ENCODE measurements at regions not wholly inside any gene's neighbourhood (a gene's known extent, or its start where the extent isn't known, plus 50 kb on each side); places are given as distances from the start of the nearest gene placed in this dataset.
A peak's percentile ranks its signal among the peaks of the same experiment; 100 is the strongest.

- Histone ChIP-seq H3K36me3 (ENCODE audit: control insufficient read depth in 2 of 4, insufficient read depth in 4 of 4, low read length in 3 of 4) (no peaks in the 10 kb centered on the region), H4K20me1 (replicated peaks in 1 of 2; ENCODE audit: control insufficient read depth in 1 of 2, insufficient read depth in 2 of 2, low read length in 2 of 2) (no peaks in the 10 kb centered on the region), H2AK5ac (ENCODE audit: low read depth, low read length) (no peak overlapping the region), H3K23ac (ENCODE audit: insufficient read length) (no peak overlapping the region), H3K18ac (ENCODE audit: extremely low read depth, low read length) (no peak overlapping the region), H4K8ac (ENCODE audit: extremely low read depth, insufficient read depth, low read length) (no peak overlapping the region), H3K4me1 (replicated peaks in 1 of 4; ENCODE audit: control insufficient read depth in 3 of 4, insufficient read depth in 4 of 4, low read length in 3 of 4) (no peaks in the 10 kb centered on the region; a peak in 1 of 7 replicates), H3K79me2 (ENCODE audit: control insufficient read depth in 1 of 2, insufficient read depth in 2 of 2, low read length in 2 of 2) (no peaks in the 10 kb centered on the region), H2BK5ac (ENCODE audit: low read depth, low read length) (no peak overlapping the region), H2BK20ac (ENCODE audit: low read length) (no peak overlapping the region), H3K27me3 (replicated peaks in 1 of 4; ENCODE audit: control insufficient read depth in 3 of 4, extremely low read depth in 1 of 4, insufficient read depth in 3 of 4, low read length in 3 of 4) (no peaks in the 10 kb centered on the region), H3K27ac (ENCODE audit: low read depth, low read length) (no peak overlapping the region), H3K79me1 (ENCODE audit: low read depth, low read length) (no peaks in the 10 kb centered on the region), H3K9me3 (ENCODE audit: insufficient read depth in 2 of 2, low read depth in 1 of 2, low read length in 1 of 2) (peaks cover 0 to 10% of the 10 kb centered on the region in 2 experiments; a peak in 2 of 4 replicates), H2AFZ (ENCODE audit: low read length) (no peak overlapping the region), H2BK15ac (ENCODE audit: low read length) (no peak overlapping the region), H3K56ac (replicated peaks; ENCODE audit: insufficient read length, low read depth, low read length) (no peak overlapping the region), H3K14ac (ENCODE audit: insufficient read length) (no peak overlapping the region), H3K4ac (replicated peaks; ENCODE audit: insufficient read length, low read depth, low read length) (no peak overlapping the region), H2BK120ac (replicated peaks; ENCODE audit: low read depth, low read length) (no peak overlapping the region), H3K4me2 (ENCODE audit: insufficient read depth in 1 of 2, low read depth in 2 of 2, low read length in 2 of 2) (peak overlapping the region in 1 of 2 experiments; percentile 28; a peak in 1 of 4 replicates), H3K23me2 (ENCODE audit: low read depth, low read length) (no peaks in the 10 kb centered on the region), H2BK12ac (ENCODE audit: low read depth, low read length) (no peak overlapping the region), H4K5ac (ENCODE audit: insufficient read length, low read depth, low read length) (no peak overlapping the region), H3K4me3 (ENCODE audit: extremely low read depth in 1 of 4, insufficient read depth in 2 of 4, low read depth in 3 of 4, low read length in 4 of 4) (no peak overlapping the region), H3K9ac (replicated peaks in 1 of 4; ENCODE audit: extremely low read depth in 1 of 4, low read depth in 3 of 4, low read length in 3 of 4) (no peak overlapping the region), H4K91ac (replicated peaks; ENCODE audit: insufficient read length, low read length) (no peak overlapping the region)
- POLR2A ChIA-PET (ENCODE audit: partially characterized antibody): interaction anchor here (0.6 kb wide), 1 partner anchor 139 kb away, joined by 3 read pairs; the partner anchor contains the start of gene IRS4
- TF ChIP-seq RFX5 (IDR thresholded peaks at IDR 0.05; ENCODE audit: borderline replicate concordance, low read depth, low read length) (no peak), USF2 (IDR thresholded peaks at IDR 0.05; ENCODE audit: low read length) (no peak), YY1 (IDR thresholded peaks at IDR 0.05; ENCODE audit: low read depth, low read length) (no peak), PHF8 (conservative IDR thresholded peaks at IDR 0.05; ENCODE audit: low read depth, low read length) (no peak)
- FAIRE-seq (no peak), DNase-seq (ENCODE audit: low read depth in 1 of 2, low spot score in 2 of 2) (no peak)
- CTCF ChIA-PET (ENCODE audit: partially characterized antibody): no interaction called here
These were observed 139.2 kb upstream of the IRS4 start for GRCh38 chrX:108875548-108875947.
